H1 (cell line): ENCODE measurements at regions not wholly inside any gene's neighbourhood (a gene's known extent, or its start where the extent isn't known, plus 50 kb on each side); places are given as distances from the start of the nearest gene placed in this dataset.

Experiments
- CTCF ChIA-PET: fragments of 300-600 bp; sonication (Branson Sonifier 250); formaldehyde crosslinking; loops from one replicate; lab custom pipeline; 2021; ENCODE audit not compliant: partially characterized antibody; lab: Charles Lee
- POLR2A ChIA-PET: fragments of 300-600 bp; sonication (Branson Sonifier 250); formaldehyde crosslinking; loops from one replicate; lab custom pipeline; 2021; ENCODE audit warnings: inconsistent platforms; ENCODE audit not compliant: partially characterized antibody; lab: Charles Lee
- DNase-seq, 2 experiments: peaks; one replicate each; pipeline versions ENCODE4 v3.0.0 to v3.0.0-alpha.2; 2010 to 2022; ENCODE audit warnings: low spot score in 2 of 2, low read depth in 1 of 2, mixed read lengths in 1 of 2
- FAIRE-seq: peaks from 2 replicates; lab custom pipeline; 2011; peaks lifted over from hg19 to GRCh38; lab: Jason Lieb, UNC
- H2AFZ ChIP-seq: 2 replicates; pipeline ENCODE4 v1.8.1; 2012; ENCODE audit warnings: low read length, inconsistent platforms
- H2AK5ac ChIP-seq: 2 replicates; pipeline ENCODE4 v1.6.1; 2013; ENCODE audit warnings: low read depth, low read length
- H2BK120ac ChIP-seq: replicated peaks from 2 replicates; pipeline ENCODE3; 2013; ENCODE audit warnings: low read depth, low read length, inconsistent platforms
- H2BK12ac ChIP-seq: 2 replicates; pipeline ENCODE4 v1.6.1; 2013; ENCODE audit warnings: low read depth, low read length
- H2BK15ac ChIP-seq: 2 replicates; pipeline ENCODE4 v1.6.1; 2013; ENCODE audit warnings: low read length
- H2BK20ac ChIP-seq: 2 replicates; pipeline ENCODE4 v1.6.1; 2013; ENCODE audit warnings: low read length
- H2BK5ac ChIP-seq: 2 replicates; pipeline ENCODE4 v1.6.1; 2013; ENCODE audit warnings: low read depth, low read length
- H3K14ac ChIP-seq: 2 replicates; pipeline ENCODE4 v1.6.1; 2013; ENCODE audit warnings: inconsistent platforms; ENCODE audit not compliant: insufficient read length
- H3K18ac ChIP-seq: 2 replicates; pipeline ENCODE4 v1.6.1; 2013; ENCODE audit warnings: low read length; ENCODE audit errors: extremely low read depth
- H3K23ac ChIP-seq: 2 replicates; pipeline ENCODE4 v1.6.1; 2013; ENCODE audit warnings: inconsistent platforms; ENCODE audit not compliant: insufficient read length
- H3K23me2 ChIP-seq: 2 replicates; pipeline ENCODE4 v1.6.1; 2013; ENCODE audit warnings: low read depth, low read length
- H3K27ac ChIP-seq: 2 replicates; pipeline ENCODE4 v1.6.1; 2011; ENCODE audit warnings: low read depth, low read length, inconsistent platforms
- H3K27me3 ChIP-seq, 4 experiments: replicated peaks in 1 of 4; 1 replicate in 1 of 4; 2 replicates in 3 of 4; pipeline versions ENCODE4 v1.6.1 to v1.8.1; 2011 to 2013; ENCODE audit warnings: low read length in 3 of 4, mild to moderate bottlenecking in 3 of 4, inconsistent platforms in 2 of 4, mixed read lengths in 2 of 4, moderate library complexity in 1 of 4; ENCODE audit not compliant: control insufficient read depth in 3 of 4, insufficient read depth in 3 of 4; ENCODE audit errors: extremely low read depth in 1 of 4
- H3K36me3 ChIP-seq, 4 experiments: 2 replicates each; pipeline versions ENCODE4 v1.6.1 to v1.8.1; 2011 to 2013; ENCODE audit warnings: mild to moderate bottlenecking in 4 of 4, low read length in 3 of 4, moderate library complexity in 2 of 4, control low read depth in 1 of 4, inconsistent platforms in 1 of 4; ENCODE audit not compliant: insufficient read depth in 4 of 4, control insufficient read depth in 2 of 4
- H3K4ac ChIP-seq: replicated peaks from 2 replicates; pipeline ENCODE3; 2013; ENCODE audit warnings: low read length, low read depth, mixed read lengths, inconsistent platforms; ENCODE audit not compliant: insufficient read length
- H3K4me1 ChIP-seq, 4 experiments: replicated peaks in 1 of 4; 1 replicate in 1 of 4; 2 replicates in 3 of 4; pipeline versions ENCODE4 v1.6.1 to v1.8.1; 2011 to 2013; ENCODE audit warnings: low read length in 3 of 4, inconsistent platforms in 2 of 4, mixed read lengths in 1 of 4; ENCODE audit not compliant: insufficient read depth in 4 of 4, control insufficient read depth in 3 of 4
- H3K4me2 ChIP-seq, 2 experiments: 2 replicates each; pipeline versions ENCODE4 v1.6.1 to v1.8.1; 2011 to 2013; ENCODE audit warnings: low read depth in 2 of 2, low read length in 2 of 2, control low read depth in 1 of 2, inconsistent platforms in 1 of 2, mild to moderate bottlenecking in 1 of 2; ENCODE audit not compliant: insufficient read depth in 1 of 2
- H3K4me3 ChIP-seq, 4 experiments: fragments of 200-600, 300-600 bp in 1 of 4; sonication (generic), shearing (Covaris generic), sonication (Bioruptor Twin) in 1 of 4; 2 replicates each; pipeline versions ENCODE4 v1.5.1 to v1.8.1; 2011 to 2016; ENCODE audit warnings: low read length in 4 of 4, low read depth in 3 of 4, control low read depth in 2 of 4, inconsistent platforms in 2 of 4, mild to moderate bottlenecking in 2 of 4, mixed read lengths in 1 of 4, moderate library complexity in 1 of 4; ENCODE audit not compliant: insufficient read depth in 2 of 4; ENCODE audit errors: extremely low read depth in 1 of 4
- H3K56ac ChIP-seq: replicated peaks from 2 replicates; pipeline ENCODE3; 2013; ENCODE audit warnings: low read depth, mild to moderate bottlenecking, mixed read lengths, low read length, inconsistent platforms; ENCODE audit not compliant: insufficient read length
- H3K79me1 ChIP-seq: 2 replicates; pipeline ENCODE4 v1.6.1; 2013; ENCODE audit warnings: low read depth, low read length, control low read depth
- H3K79me2 ChIP-seq, 2 experiments: 2 replicates each; pipeline versions ENCODE4 v1.6.1 to v1.8.1; 2012 to 2013; ENCODE audit warnings: low read length in 2 of 2, mild to moderate bottlenecking in 2 of 2, inconsistent platforms in 1 of 2; ENCODE audit not compliant: insufficient read depth in 2 of 2, control insufficient read depth in 1 of 2
- H3K9ac ChIP-seq, 4 experiments: replicated peaks in 1 of 4; 1 replicate in 1 of 4; 2 replicates in 3 of 4; pipeline versions ENCODE4 v1.6.1 to v1.8.1; 2011 to 2013; ENCODE audit warnings: low read depth in 3 of 4, low read length in 3 of 4, control low read depth in 2 of 4, mild to moderate bottlenecking in 2 of 4, moderate library complexity in 2 of 4, inconsistent platforms in 1 of 4; ENCODE audit errors: extremely low read depth in 1 of 4
- H3K9me3 ChIP-seq, 2 experiments: 2 replicates each; pipeline versions ENCODE4 v1.6.1 to v1.8.1; 2012 to 2013; ENCODE audit warnings: mild to moderate bottlenecking in 2 of 2, moderate library complexity in 2 of 2, control low read depth in 1 of 2, inconsistent platforms in 1 of 2, low read depth in 1 of 2, low read length in 1 of 2, mixed read lengths in 1 of 2; ENCODE audit not compliant: insufficient read depth in 2 of 2
- H4K20me1 ChIP-seq, 2 experiments: replicated peaks in 1 of 2; 2 replicates each; pipeline versions ENCODE3 to v1.8.1; 2011 to 2013; ENCODE audit warnings: inconsistent platforms in 2 of 2, low read length in 2 of 2, mild to moderate bottlenecking in 1 of 2; ENCODE audit not compliant: insufficient read depth in 2 of 2, control insufficient read depth in 1 of 2
- H4K5ac ChIP-seq: 2 replicates; pipeline ENCODE4 v1.6.1; 2013; ENCODE audit warnings: low read length, low read depth, mixed read lengths, inconsistent platforms; ENCODE audit not compliant: insufficient read length
- H4K8ac ChIP-seq: 2 replicates; pipeline ENCODE4 v1.8.0; 2013; ENCODE audit warnings: mild to moderate bottlenecking, moderate library complexity, low read length, inconsistent platforms; ENCODE audit not compliant: insufficient read depth; ENCODE audit errors: extremely low read depth
- H4K91ac ChIP-seq: replicated peaks from 2 replicates; pipeline ENCODE3; 2013; ENCODE audit warnings: low read length, mixed read lengths, inconsistent platforms; ENCODE audit not compliant: insufficient read length
- HDAC2 ChIP-seq, 2 experiments: fragments of 300-600 bp in 1 of 2; sonication (generic) in 1 of 2; IDR thresholded peaks; 2 replicates each; pipeline ENCODE4 v1.6.1; 2011 to 2012; ENCODE audit warnings: low read depth in 2 of 2, low read length in 2 of 2, mild to moderate bottlenecking in 2 of 2, moderate library complexity in 2 of 2, borderline replicate concordance in 1 of 2, inconsistent platforms in 1 of 2
- POU5F1 ChIP-seq: IDR thresholded peaks from 2 replicates; pipeline ENCODE4 v1.6.1; 2011; ENCODE audit warnings: low read depth, mild to moderate bottlenecking, low read length, moderate library complexity
- RAD21 ChIP-seq, 2 experiments: IDR thresholded peaks in 1 of 2; conservative IDR thresholded peaks in 1 of 2; 2 replicates each; pipeline ENCODE4 v1.6.1; 2011; ENCODE audit warnings: low read depth in 2 of 2, low read length in 2 of 2, improper control_type of control experiment in 1 of 2, inconsistent platforms in 1 of 2, mild to moderate bottlenecking in 1 of 2, moderate library complexity in 1 of 2
- SP1 ChIP-seq: IDR thresholded peaks from 2 replicates; pipeline ENCODE4 v1.6.1; 2011; ENCODE audit warnings: low read depth, low read length
- TEAD4 ChIP-seq: IDR thresholded peaks from 2 replicates; pipeline ENCODE4 v1.6.1; 2012; ENCODE audit warnings: low read depth, low read length, inconsistent platforms, mixed read lengths
- USF2 ChIP-seq: IDR thresholded peaks from 2 replicates; pipeline ENCODE4 v1.6.1; 2011; ENCODE audit warnings: low read length, improper control_type of control experiment
- WGBS, 2 experiments: shearing (Covaris generic) in 1 of 2; methylation state at CpG; one replicate each; pipeline versions ENCODE4 v1.1.6 to v1.1.7; 2013 to 2015; ENCODE audit warnings: low lambda C conversion rate in 2 of 2, mixed read lengths in 2 of 2, inconsistent platforms in 1 of 2, low coverage in 1 of 2, missing lambda C conversion rate in 1 of 2; ENCODE audit not compliant: insufficient replicate concordance in 2 of 2, insufficient coverage in 1 of 2, insufficient read length in 1 of 2; ENCODE audit errors: extremely low coverage in 1 of 2, missing lambda C conversion rate in 1 of 2; 5-methylcytosine and 5-hydroxymethylcytosine counted together
- TF ChIP-seq, protein P1 (sequence below), 3 experiments: IDR thresholded peaks; 1 replicate in 2 of 3; 2 replicates in 1 of 3; pipeline versions ENCODE4 v1.5.1 to v1.6.1; 2011; ENCODE audit warnings: low read length in 3 of 3, mild to moderate bottlenecking in 3 of 3, inconsistent platforms in 2 of 3, low read depth in 1 of 3, moderate library complexity in 1 of 3; ENCODE audit not compliant: insufficient read depth in 1 of 3; ENCODE audit errors: control extremely low read depth in 1 of 3

GRCh38 chr3:137612291-137612690 is 151.8 kb upstream of the SOX14 start:
- Histone ChIP-seq H3K4ac (no peak overlapping the region), H3K9ac (no peak overlapping the region), H2AK5ac (no peak overlapping the region), H3K4me2 (no peak overlapping the region), H3K27ac (no peak overlapping the region), H4K91ac (no peak overlapping the region), H3K14ac (no peak overlapping the region), H3K79me1 (no peaks in the 10 kb centered on the region), H3K4me1 (peaks cover 0 to 14% (median 5%) of the 10 kb centered on the region in 4 experiments; a peak in 2 of 7 replicates), H4K20me1 (no peaks in the 10 kb centered on the region)
- peak in 1 of 2 experiments; percentile 31 for DNase-seq
- CTCF ChIA-PET = interaction anchor here (0.7 to 1.5 kb wide), 9 partner anchors 9 to 391 kb away, joined by 3 to 8 read pairs (median 3); no protein-coding TSS in a partner anchor
- 21% methylated on average over 3 of the region's 3 CpGs; no CpG with 5 or more reads in 1 of the 2 experiments for WGBS, 2 experiments
- POLR2A ChIA-PET = interaction anchor here (0.6 kb wide), 1 partner anchor 12 kb away, joined by 3 read pairs; no protein-coding TSS in a partner anchor
- TF ChIP-seq TEAD4 = peak; percentile 94
- peak; percentile 36 to 52 for TF ChIP-seq RAD21 (IDR thresholded peaks at IDR 0.05 in 1 of 2, conservative IDR thresholded peaks at IDR 0.05 in 1 of 2; ENCODE audit: low read depth in 2 of 2, low read length in 2 of 2)
- no peak for TF ChIP-seq USF2
- 0 out of 2 replicates have a peak, but pooled peaks have one; percentile 53 for TF ChIP-seq SP1
- 0 out of 4 replicates have a peak, but pooled peaks of 1 of the 2 experiments have one; percentile 59 for TF ChIP-seq HDAC2 (IDR thresholded peaks at IDR 0.05; ENCODE audit: borderline replicate concordance in 1 of 2, low read depth in 2 of 2, low read length in 2 of 2)
- TF ChIP-seq POU5F1 = no peak
- TF ChIP-seq, protein P1, sequence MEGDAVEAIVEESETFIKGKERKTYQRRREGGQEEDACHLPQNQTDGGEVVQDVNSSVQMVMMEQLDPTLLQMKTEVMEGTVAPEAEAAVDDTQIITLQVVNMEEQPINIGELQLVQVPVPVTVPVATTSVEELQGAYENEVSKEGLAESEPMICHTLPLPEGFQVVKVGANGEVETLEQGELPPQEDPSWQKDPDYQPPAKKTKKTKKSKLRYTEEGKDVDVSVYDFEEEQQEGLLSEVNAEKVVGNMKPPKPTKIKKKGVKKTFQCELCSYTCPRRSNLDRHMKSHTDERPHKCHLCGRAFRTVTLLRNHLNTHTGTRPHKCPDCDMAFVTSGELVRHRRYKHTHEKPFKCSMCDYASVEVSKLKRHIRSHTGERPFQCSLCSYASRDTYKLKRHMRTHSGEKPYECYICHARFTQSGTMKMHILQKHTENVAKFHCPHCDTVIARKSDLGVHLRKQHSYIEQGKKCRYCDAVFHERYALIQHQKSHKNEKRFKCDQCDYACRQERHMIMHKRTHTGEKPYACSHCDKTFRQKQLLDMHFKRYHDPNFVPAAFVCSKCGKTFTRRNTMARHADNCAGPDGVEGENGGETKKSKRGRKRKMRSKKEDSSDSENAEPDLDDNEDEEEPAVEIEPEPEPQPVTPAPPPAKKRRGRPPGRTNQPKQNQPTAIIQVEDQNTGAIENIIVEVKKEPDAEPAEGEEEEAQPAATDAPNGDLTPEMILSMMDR (IDR thresholded peaks at IDR 0.05; ENCODE audit: control extremely low read depth in 1 of 3, insufficient read depth in 1 of 3, low read depth in 1 of 3, low read length in 3 of 3) = peak in 2 of 3 experiments; percentile 42 to 53; a peak in 3 of 4 replicates
- TF ChIP-seq, all 59 proteins: peak for 5
- no peak overlapping the region for H4K8ac ChIP-seq
- H2AFZ ChIP-seq = no peak overlapping the region
- H3K23ac ChIP-seq = no peak overlapping the region
- H3K56ac ChIP-seq = no peak overlapping the region
- H3K18ac ChIP-seq = no peak overlapping the region
- no peak overlapping the region for H2BK120ac ChIP-seq
- FAIRE-seq = peak; percentile 97
- no peaks in the 10 kb centered on the region for H3K27me3 ChIP-seq
- no peak overlapping the region for H2BK5ac ChIP-seq
- H2BK12ac ChIP-seq = no peak overlapping the region
- no peaks in the 10 kb centered on the region for H3K23me2 ChIP-seq
- H2BK15ac ChIP-seq = no peak overlapping the region
- no peaks in the 10 kb centered on the region for H3K36me3 ChIP-seq
- no peaks in the 10 kb centered on the region for H3K9me3 ChIP-seq
- no peak overlapping the region for H3K4me3 ChIP-seq
- no peak overlapping the region for H2BK20ac ChIP-seq
- H4K5ac ChIP-seq = no peak overlapping the region
- H3K79me2 ChIP-seq = no peaks in the 10 kb centered on the region
